WTC11 (cell line): ENCODE measurements at regions not wholly inside any gene's neighbourhood (a gene's known extent, or its start where the extent isn't known, plus 50 kb on each side); places are given as distances from the start of the nearest gene placed in this dataset.

Experiments used
- ATAC-seq: fragments of 200-7000 bp; cut with Tn5 transposase; 2 replicates; pipeline ENCODE4 v1.10.0; 2021; ENCODE audit warnings: mild to moderate bottlenecking, moderate library complexity
- CTCF ChIA-PET: fragments of 300-600 bp; sonication (Branson Sonifier 250); formaldehyde crosslinking; loops from one replicate; lab custom pipeline; 2021; ENCODE audit warnings: antibody characterized with exemption; lab: Charles Lee
- POLR2A ChIA-PET: fragments of 350-600 bp; sonication (Branson Sonifier 250); formaldehyde crosslinking; loops from one replicate; lab custom pipeline; 2021; ENCODE audit warnings: antibody characterized with exemption; lab: Charles Lee
- DNase-seq: peaks from one replicate; pipeline ENCODE4 v3.0.0; 2021; ENCODE audit warnings: low spot score
- H3K27ac Mint-ChIP-seq: 2 replicates; pipeline ENCODE4 v1.8.0; 2021; ENCODE audit warnings: mixed read lengths
- H3K27me3 Mint-ChIP-seq: 2 replicates; pipeline ENCODE4 v1.8.0; 2021; ENCODE audit warnings: low read depth, mild to moderate bottlenecking, moderate library complexity, mixed read lengths
- H3K36me3 Mint-ChIP-seq: 2 replicates; pipeline ENCODE4 v1.8.0; 2021; ENCODE audit warnings: mixed read lengths
- H3K4me1 Mint-ChIP-seq: 2 replicates; pipeline ENCODE4 v1.8.0; 2022; ENCODE audit warnings: mixed read lengths
- H3K4me3 Mint-ChIP-seq: 2 replicates; pipeline ENCODE4 v1.8.0; 2021; ENCODE audit warnings: mild to moderate bottlenecking, moderate library complexity, mixed read lengths
- H3K9me3 Mint-ChIP-seq: 2 replicates; pipeline ENCODE4 v1.8.0; 2021; ENCODE audit warnings: mixed read lengths
- EMX1 ChIP-seq: fragments of 250-450 bp; sonication (Bioruptor Pico); IDR thresholded peaks from 2 replicates; pipeline ENCODE4 v1.8.0; 2021; ENCODE audit warnings: mild to moderate bottlenecking
- FOXP1 ChIP-seq: sonication (generic); formaldehyde crosslinking; IDR thresholded peaks from 2 replicates; pipeline ENCODE4 v1.8.0; 2022; ENCODE audit warnings: missing genetic modification reagents, mild to moderate bottlenecking, moderate library complexity, borderline replicate concordance
- JAZF1 ChIP-seq: fragments of 250-450 bp; sonication (Bioruptor Pico); IDR thresholded peaks from 2 replicates; pipeline ENCODE4 v1.9.0; 2021; ENCODE audit warnings: moderate library complexity, mild to moderate bottlenecking, inconsistent platforms
- MXD4 ChIP-seq: fragments of 250-450 bp; sonication (Bioruptor Pico); IDR thresholded peaks from 2 replicates; pipeline ENCODE4 v1.8.0; 2021; ENCODE audit warnings: mild to moderate bottlenecking, moderate library complexity, borderline replicate concordance
- NFATC4 ChIP-seq: fragments of 250-450 bp; sonication (Bioruptor Pico); IDR thresholded peaks from 2 replicates; pipeline ENCODE4 v1.9.0; 2021; ENCODE audit warnings: mild to moderate bottlenecking
- NFYB ChIP-seq: sonication (generic); formaldehyde crosslinking; conservative IDR thresholded peaks from 2 replicates; pipeline ENCODE4 v1.8.0; 2022; ENCODE audit warnings: low read depth, missing genetic modification reagents
- NR1H2 ChIP-seq: sonication (generic); formaldehyde crosslinking; IDR thresholded peaks from 2 replicates; pipeline ENCODE4 v1.9.0; 2021; ENCODE audit warnings: mild to moderate bottlenecking, moderate library complexity, missing genetic modification reagents
- TEAD1 ChIP-seq: sonication (generic); formaldehyde crosslinking; IDR thresholded peaks from 2 replicates; pipeline ENCODE4 v1.8.0; 2022; ENCODE audit warnings: mild to moderate bottlenecking, missing genetic modification reagents
- TEAD4 ChIP-seq: sonication (generic); formaldehyde crosslinking; IDR thresholded peaks from 2 replicates; pipeline ENCODE4 v1.8.0; 2022; ENCODE audit warnings: mild to moderate bottlenecking, missing genetic modification reagents
- ZNF219 ChIP-seq: sonication (generic); formaldehyde crosslinking; IDR thresholded peaks from 2 replicates; pipeline ENCODE4 v1.8.0; 2023; ENCODE audit warnings: missing genetic modification reagents, mild to moderate bottlenecking, borderline replicate concordance
- ZNF317 ChIP-seq: sonication (generic); formaldehyde crosslinking; IDR thresholded peaks from 2 replicates; pipeline ENCODE4 v1.8.1; 2023; ENCODE audit warnings: low read depth, mild to moderate bottlenecking, moderate library complexity, missing genetic modification reagents, borderline replicate concordance
- TF ChIP-seq, protein P1 (sequence below): sonication (generic); formaldehyde crosslinking; IDR thresholded peaks from 2 replicates; pipeline ENCODE4 v1.8.0; 2023; ENCODE audit warnings: missing genetic modification reagents, mild to moderate bottlenecking, borderline replicate concordance
- TF ChIP-seq, protein P2 (sequence below): sonication (generic); formaldehyde crosslinking; IDR thresholded peaks from 2 replicates; pipeline ENCODE4 v1.8.1; 2023; ENCODE audit warnings: mild to moderate bottlenecking, missing genetic modification reagents, moderate library complexity
- TF ChIP-seq, protein P3 (sequence below): sonication (generic); formaldehyde crosslinking; conservative IDR thresholded peaks from 2 replicates; pipeline ENCODE4 v1.8.1; 2022; ENCODE audit warnings: mild to moderate bottlenecking, missing genetic modification reagents
- TF ChIP-seq, protein P4 (sequence below): fragments of 250-450 bp; sonication (Bioruptor Pico); IDR thresholded peaks from 2 replicates; pipeline ENCODE4 v1.8.0; 2021; ENCODE audit warnings: mild to moderate bottlenecking
- TF ChIP-seq, protein P5 (sequence below): sonication (generic); formaldehyde crosslinking; IDR thresholded peaks from 2 replicates; pipeline ENCODE4 v1.8.1; 2022; ENCODE audit warnings: missing genetic modification reagents, borderline replicate concordance
- TF ChIP-seq, protein P6 (sequence below): sonication (generic); formaldehyde crosslinking; IDR thresholded peaks from 2 replicates; pipeline ENCODE4 v1.8.0; 2022; ENCODE audit warnings: mild to moderate bottlenecking, missing genetic modification reagents
- TF ChIP-seq, protein P7 (sequence below): sonication (generic); formaldehyde crosslinking; conservative IDR thresholded peaks from 2 replicates; pipeline ENCODE4 v1.8.1; 2023; ENCODE audit warnings: mild to moderate bottlenecking, low read depth, missing genetic modification reagents, moderate library complexity
- TF ChIP-seq, protein P8 (sequence below): sonication (generic); formaldehyde crosslinking; IDR thresholded peaks from 2 replicates; pipeline ENCODE4 v1.8.1; 2023; ENCODE audit warnings: mild to moderate bottlenecking, missing genetic modification reagents

DNA sequence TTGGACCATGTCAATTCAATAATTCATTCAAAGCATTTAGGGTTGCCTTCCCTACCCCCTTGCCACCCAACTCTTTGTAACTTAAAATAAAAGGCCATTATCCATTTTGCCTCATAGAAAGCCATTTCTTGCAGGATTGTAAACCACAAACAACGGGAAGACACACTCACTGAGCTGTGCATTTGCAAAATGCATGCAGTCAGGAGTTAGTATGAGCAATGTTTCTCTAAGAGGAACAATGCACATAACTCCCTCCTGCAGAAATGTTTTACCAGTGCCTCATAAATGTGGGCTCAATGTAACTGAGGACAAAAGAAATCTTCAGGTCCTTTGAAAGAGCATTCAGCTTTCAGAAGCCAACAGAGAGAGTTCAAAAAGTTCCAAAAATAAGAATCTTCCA lies 98.5 kb upstream of the ABCA1 start (continued):
- TF ChIP-seq, protein P1, sequence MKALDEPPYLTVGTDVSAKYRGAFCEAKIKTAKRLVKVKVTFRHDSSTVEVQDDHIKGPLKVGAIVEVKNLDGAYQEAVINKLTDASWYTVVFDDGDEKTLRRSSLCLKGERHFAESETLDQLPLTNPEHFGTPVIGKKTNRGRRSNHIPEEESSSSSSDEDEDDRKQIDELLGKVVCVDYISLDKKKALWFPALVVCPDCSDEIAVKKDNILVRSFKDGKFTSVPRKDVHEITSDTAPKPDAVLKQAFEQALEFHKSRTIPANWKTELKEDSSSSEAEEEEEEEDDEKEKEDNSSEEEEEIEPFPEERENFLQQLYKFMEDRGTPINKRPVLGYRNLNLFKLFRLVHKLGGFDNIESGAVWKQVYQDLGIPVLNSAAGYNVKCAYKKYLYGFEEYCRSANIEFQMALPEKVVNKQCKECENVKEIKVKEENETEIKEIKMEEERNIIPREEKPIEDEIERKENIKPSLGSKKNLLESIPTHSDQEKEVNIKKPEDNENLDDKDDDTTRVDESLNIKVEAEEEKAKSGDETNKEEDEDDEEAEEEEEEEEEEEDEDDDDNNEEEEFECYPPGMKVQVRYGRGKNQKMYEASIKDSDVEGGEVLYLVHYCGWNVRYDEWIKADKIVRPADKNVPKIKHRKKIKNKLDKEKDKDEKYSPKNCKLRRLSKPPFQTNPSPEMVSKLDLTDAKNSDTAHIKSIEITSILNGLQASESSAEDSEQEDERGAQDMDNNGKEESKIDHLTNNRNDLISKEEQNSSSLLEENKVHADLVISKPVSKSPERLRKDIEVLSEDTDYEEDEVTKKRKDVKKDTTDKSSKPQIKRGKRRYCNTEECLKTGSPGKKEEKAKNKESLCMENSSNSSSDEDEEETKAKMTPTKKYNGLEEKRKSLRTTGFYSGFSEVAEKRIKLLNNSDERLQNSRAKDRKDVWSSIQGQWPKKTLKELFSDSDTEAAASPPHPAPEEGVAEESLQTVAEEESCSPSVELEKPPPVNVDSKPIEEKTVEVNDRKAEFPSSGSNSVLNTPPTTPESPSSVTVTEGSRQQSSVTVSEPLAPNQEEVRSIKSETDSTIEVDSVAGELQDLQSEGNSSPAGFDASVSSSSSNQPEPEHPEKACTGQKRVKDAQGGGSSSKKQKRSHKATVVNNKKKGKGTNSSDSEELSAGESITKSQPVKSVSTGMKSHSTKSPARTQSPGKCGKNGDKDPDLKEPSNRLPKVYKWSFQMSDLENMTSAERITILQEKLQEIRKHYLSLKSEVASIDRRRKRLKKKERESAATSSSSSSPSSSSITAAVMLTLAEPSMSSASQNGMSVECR (CRISPR knock-in tag), result no peak
- TF ChIP-seq, protein P2, sequence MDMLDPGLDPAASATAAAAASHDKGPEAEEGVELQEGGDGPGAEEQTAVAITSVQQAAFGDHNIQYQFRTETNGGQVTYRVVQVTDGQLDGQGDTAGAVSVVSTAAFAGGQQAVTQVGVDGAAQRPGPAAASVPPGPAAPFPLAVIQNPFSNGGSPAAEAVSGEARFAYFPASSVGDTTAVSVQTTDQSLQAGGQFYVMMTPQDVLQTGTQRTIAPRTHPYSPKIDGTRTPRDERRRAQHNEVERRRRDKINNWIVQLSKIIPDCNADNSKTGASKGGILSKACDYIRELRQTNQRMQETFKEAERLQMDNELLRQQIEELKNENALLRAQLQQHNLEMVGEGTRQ (CRISPR knock-in tag), result no peak
- no peak for TF ChIP-seq JAZF1 (CRISPR knock-in tag)
- TF ChIP-seq, protein P3, sequence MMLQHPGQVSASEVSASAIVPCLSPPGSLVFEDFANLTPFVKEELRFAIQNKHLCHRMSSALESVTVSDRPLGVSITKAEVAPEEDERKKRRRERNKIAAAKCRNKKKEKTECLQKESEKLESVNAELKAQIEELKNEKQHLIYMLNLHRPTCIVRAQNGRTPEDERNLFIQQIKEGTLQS (CRISPR knock-in tag), result no peak
- TF ChIP-seq, protein P4, sequence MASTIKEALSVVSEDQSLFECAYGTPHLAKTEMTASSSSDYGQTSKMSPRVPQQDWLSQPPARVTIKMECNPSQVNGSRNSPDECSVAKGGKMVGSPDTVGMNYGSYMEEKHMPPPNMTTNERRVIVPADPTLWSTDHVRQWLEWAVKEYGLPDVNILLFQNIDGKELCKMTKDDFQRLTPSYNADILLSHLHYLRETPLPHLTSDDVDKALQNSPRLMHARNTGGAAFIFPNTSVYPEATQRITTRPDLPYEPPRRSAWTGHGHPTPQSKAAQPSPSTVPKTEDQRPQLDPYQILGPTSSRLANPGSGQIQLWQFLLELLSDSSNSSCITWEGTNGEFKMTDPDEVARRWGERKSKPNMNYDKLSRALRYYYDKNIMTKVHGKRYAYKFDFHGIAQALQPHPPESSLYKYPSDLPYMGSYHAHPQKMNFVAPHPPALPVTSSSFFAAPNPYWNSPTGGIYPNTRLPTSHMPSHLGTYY, result no peak

DNA sequence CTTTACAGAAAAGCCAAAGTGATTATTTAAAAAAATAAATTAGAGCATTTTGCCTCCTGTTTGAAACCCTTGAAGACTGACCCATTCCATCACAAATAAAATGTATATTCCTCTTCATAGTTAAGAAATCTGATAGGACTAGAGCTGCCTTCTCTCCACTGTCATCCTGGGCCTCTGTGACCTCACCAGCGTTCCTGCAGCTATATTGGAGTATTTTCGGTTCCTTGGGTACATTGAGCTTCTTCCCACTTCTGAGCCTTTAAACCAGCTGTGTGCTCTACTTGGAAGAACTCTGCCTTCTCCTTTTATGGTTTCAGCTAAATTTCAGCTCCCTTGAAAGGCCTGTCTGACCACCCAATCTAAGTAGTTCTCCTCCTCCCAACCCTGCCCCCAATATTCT lies 99.1 kb upstream of the ABCA1 start:
- Mint-ChIP-seq H3K9me3 (no peaks in the 10 kb centered on the region), H3K36me3 (no peaks in the 10 kb centered on the region), H3K4me3 (no peak overlapping the region), H3K4me1 (peaks cover 5% of the 10 kb centered on the region), H3K27me3 (no peaks in the 10 kb centered on the region), H3K27ac (no peak overlapping the region)
- no peak for TF ChIP-seq ZNF219 (CRISPR knock-in tag)
- TF ChIP-seq, protein P5, sequence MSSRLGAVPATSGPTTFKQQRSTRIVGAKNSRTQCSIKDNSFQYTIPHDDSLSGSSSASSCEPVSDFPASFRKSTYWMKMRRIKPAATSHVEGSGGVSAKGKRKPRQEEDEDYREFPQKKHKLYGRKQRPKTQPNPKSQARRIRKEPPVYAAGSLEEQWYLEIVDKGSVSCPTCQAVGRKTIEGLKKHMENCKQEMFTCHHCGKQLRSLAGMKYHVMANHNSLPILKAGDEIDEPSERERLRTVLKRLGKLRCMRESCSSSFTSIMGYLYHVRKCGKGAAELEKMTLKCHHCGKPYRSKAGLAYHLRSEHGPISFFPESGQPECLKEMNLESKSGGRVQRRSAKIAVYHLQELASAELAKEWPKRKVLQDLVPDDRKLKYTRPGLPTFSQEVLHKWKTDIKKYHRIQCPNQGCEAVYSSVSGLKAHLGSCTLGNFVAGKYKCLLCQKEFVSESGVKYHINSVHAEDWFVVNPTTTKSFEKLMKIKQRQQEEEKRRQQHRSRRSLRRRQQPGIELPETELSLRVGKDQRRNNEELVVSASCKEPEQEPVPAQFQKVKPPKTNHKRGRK, result no peak
- TF ChIP-seq, protein P6, sequence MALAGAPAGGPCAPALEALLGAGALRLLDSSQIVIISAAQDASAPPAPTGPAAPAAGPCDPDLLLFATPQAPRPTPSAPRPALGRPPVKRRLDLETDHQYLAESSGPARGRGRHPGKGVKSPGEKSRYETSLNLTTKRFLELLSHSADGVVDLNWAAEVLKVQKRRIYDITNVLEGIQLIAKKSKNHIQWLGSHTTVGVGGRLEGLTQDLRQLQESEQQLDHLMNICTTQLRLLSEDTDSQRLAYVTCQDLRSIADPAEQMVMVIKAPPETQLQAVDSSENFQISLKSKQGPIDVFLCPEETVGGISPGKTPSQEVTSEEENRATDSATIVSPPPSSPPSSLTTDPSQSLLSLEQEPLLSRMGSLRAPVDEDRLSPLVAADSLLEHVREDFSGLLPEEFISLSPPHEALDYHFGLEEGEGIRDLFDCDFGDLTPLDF (CRISPR knock-in tag), result no peak
- TF ChIP-seq NFYB (CRISPR knock-in tag), result no peak
- no peak for TF ChIP-seq TEAD1 (CRISPR knock-in tag)
- TF ChIP-seq, protein P2 (CRISPR knock-in tag), result no peak
- TF ChIP-seq TEAD4, result no peak
- no peak for DNase-seq
- ChIA-PET CTCF (interaction anchor here (1.0 kb wide), 1 partner anchor 163 kb away, joined by 4 read pairs; no protein-coding TSS in a partner anchor), POLR2A (no interaction called here)
- no peak for ATAC-seq

DNA sequence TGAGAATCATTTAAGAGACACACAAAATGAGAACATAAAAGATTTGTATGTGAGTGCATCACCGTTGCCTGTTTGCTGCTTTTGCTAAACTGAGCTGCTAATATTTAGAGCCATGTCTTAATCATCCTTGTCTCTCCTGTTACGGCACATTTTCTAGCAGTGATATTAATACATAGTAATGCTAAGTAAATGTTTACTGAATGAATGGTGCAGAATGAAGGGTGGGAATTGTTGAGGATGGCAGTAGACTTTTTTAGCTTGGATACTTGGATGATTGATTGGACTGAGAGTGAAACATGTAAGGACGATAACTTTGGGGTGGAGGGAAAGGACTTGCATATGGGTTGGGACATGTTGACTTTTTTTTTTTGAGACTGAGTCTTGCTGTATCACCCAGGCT lies 102.3 kb upstream of the ABCA1 start:
- peaks cover 5% of the 10 kb centered on the region for H3K4me1 Mint-ChIP-seq
- H3K27ac Mint-ChIP-seq, result no peak overlapping the region
- no peak for DNase-seq
- peaks cover 10% of the 10 kb centered on the region for H3K36me3 Mint-ChIP-seq
- H3K9me3 Mint-ChIP-seq, result peaks cover 15% of the 10 kb centered on the region
- H3K27me3 Mint-ChIP-seq, result no peaks in the 10 kb centered on the region
- ChIA-PET POLR2A (no interaction called here), CTCF (no interaction called here)
- no peak for ATAC-seq
- H3K4me3 Mint-ChIP-seq, result no peak overlapping the region
- TF ChIP-seq TEAD1 (CRISPR knock-in tag) (no peak), NFATC4 (CRISPR knock-in tag) (no peak), EMX1 (no peak), MXD4 (CRISPR knock-in tag) (no peak), ZNF317 (CRISPR knock-in tag) (no peak), NR1H2 (CRISPR knock-in tag) (no peak), FOXP1 (no peak)
- TF ChIP-seq, protein P7, sequence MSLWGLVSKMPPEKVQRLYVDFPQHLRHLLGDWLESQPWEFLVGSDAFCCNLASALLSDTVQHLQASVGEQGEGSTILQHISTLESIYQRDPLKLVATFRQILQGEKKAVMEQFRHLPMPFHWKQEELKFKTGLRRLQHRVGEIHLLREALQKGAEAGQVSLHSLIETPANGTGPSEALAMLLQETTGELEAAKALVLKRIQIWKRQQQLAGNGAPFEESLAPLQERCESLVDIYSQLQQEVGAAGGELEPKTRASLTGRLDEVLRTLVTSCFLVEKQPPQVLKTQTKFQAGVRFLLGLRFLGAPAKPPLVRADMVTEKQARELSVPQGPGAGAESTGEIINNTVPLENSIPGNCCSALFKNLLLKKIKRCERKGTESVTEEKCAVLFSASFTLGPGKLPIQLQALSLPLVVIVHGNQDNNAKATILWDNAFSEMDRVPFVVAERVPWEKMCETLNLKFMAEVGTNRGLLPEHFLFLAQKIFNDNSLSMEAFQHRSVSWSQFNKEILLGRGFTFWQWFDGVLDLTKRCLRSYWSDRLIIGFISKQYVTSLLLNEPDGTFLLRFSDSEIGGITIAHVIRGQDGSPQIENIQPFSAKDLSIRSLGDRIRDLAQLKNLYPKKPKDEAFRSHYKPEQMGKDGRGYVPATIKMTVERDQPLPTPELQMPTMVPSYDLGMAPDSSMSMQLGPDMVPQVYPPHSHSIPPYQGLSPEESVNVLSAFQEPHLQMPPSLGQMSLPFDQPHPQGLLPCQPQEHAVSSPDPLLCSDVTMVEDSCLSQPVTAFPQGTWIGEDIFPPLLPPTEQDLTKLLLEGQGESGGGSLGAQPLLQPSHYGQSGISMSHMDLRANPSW, result no peak
- TF ChIP-seq, protein P8, sequence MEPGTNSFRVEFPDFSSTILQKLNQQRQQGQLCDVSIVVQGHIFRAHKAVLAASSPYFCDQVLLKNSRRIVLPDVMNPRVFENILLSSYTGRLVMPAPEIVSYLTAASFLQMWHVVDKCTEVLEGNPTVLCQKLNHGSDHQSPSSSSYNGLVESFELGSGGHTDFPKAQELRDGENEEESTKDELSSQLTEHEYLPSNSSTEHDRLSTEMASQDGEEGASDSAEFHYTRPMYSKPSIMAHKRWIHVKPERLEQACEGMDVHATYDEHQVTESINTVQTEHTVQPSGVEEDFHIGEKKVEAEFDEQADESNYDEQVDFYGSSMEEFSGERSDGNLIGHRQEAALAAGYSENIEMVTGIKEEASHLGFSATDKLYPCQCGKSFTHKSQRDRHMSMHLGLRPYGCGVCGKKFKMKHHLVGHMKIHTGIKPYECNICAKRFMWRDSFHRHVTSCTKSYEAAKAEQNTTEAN, result no peak
